ENCODE measurements at regions not wholly inside any gene's neighbourhood (a gene's known extent, or its start where the extent isn't known, plus 50 kb on each side); places are given as distances from the start of the nearest gene placed in this dataset.

- Mint-ChIP-seq H3K4me3 (ENCODE audit: unreplicated experiment) (no peak overlapping the region), H3K4me1 (ENCODE audit: unreplicated experiment) (no peaks in the 10 kb centered on the region), H3K27me3 (ENCODE audit: unreplicated experiment) (peaks cover 3% of the 10 kb centered on the region), H3K9me3 (ENCODE audit: unreplicated experiment) (no peaks in the 10 kb centered on the region), H3K27ac (ENCODE audit: unreplicated experiment) (no peak overlapping the region), H3K36me3 (ENCODE audit: low read depth, unreplicated experiment) (no peaks in the 10 kb centered on the region)
- TF ChIP-seq, protein P1, sequence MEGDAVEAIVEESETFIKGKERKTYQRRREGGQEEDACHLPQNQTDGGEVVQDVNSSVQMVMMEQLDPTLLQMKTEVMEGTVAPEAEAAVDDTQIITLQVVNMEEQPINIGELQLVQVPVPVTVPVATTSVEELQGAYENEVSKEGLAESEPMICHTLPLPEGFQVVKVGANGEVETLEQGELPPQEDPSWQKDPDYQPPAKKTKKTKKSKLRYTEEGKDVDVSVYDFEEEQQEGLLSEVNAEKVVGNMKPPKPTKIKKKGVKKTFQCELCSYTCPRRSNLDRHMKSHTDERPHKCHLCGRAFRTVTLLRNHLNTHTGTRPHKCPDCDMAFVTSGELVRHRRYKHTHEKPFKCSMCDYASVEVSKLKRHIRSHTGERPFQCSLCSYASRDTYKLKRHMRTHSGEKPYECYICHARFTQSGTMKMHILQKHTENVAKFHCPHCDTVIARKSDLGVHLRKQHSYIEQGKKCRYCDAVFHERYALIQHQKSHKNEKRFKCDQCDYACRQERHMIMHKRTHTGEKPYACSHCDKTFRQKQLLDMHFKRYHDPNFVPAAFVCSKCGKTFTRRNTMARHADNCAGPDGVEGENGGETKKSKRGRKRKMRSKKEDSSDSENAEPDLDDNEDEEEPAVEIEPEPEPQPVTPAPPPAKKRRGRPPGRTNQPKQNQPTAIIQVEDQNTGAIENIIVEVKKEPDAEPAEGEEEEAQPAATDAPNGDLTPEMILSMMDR (IDR thresholded peaks at IDR 0.05; ENCODE audit: unreplicated experiment), result no peak
- DNase-seq (ENCODE audit: low spot score), result no peak
Measured at GRCh38 chr6:155995281-155995680, 539.6 kb upstream of the NOX3 start.

DNA sequence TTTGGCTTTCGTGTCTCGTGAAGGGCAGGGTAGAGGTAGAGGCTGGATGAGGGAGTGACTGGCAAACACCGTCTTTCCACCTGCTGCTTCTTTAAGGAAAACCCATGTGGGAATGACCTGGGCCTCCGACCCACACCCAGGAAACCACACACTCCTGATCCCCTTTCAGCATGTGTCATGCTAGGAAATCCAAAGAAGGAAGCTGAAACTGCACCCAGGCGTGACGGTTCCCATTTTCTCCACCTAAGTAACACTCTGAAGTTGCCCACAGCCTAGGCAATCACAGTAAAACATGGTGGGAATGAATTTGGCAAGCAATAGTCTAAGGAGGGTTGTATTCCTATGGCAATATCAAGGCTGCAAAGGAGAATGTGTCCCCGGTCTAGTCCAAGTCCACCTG lies 538.4 kb upstream of the NOX3 start:
- Mint-ChIP-seq H3K27ac (ENCODE audit: unreplicated experiment) (no peak overlapping the region), H3K36me3 (ENCODE audit: low read depth, unreplicated experiment) (no peaks in the 10 kb centered on the region), H3K27me3 (ENCODE audit: unreplicated experiment) (peaks cover 3% of the 10 kb centered on the region), H3K4me1 (ENCODE audit: unreplicated experiment) (no peaks in the 10 kb centered on the region), H3K4me3 (ENCODE audit: unreplicated experiment) (no peak overlapping the region), H3K9me3 (ENCODE audit: unreplicated experiment) (no peaks in the 10 kb centered on the region)
- TF ChIP-seq, protein P1 (IDR thresholded peaks at IDR 0.05; ENCODE audit: unreplicated experiment), result no peak
- no peak for DNase-seq (ENCODE audit: low spot score)

DNA sequence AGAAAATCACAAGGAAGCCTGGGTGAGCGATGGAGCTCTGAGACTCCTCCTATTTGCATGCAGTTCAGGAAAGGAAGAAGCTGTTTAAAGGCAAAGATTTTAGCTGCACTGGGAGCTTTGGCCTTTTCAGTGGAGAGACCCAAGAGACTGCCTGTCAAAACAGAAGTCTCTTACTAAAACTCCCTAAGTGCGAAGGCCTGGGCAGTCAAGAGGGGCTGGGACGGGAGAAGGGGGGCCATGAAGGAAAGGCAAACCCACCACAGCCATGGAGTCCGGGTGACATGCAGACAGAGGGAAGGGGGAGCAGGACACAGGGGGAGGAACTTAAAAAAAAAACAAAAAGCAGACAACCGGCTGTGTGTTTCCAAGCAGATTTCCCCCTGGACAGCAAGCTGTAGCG lies 537.6 kb upstream of the NOX3 start:
- Mint-ChIP-seq H3K4me3 (ENCODE audit: unreplicated experiment) (no peak overlapping the region), H3K27me3 (ENCODE audit: unreplicated experiment) (peaks cover 3% of the 10 kb centered on the region), H3K36me3 (ENCODE audit: low read depth, unreplicated experiment) (no peaks in the 10 kb centered on the region), H3K27ac (ENCODE audit: unreplicated experiment) (no peak overlapping the region), H3K4me1 (ENCODE audit: unreplicated experiment) (no peaks in the 10 kb centered on the region), H3K9me3 (ENCODE audit: unreplicated experiment) (no peaks in the 10 kb centered on the region)
- TF ChIP-seq, protein P1 (IDR thresholded peaks at IDR 0.05; ENCODE audit: unreplicated experiment), result no peak
- DNase-seq (ENCODE audit: low spot score), result no peak

DNA sequence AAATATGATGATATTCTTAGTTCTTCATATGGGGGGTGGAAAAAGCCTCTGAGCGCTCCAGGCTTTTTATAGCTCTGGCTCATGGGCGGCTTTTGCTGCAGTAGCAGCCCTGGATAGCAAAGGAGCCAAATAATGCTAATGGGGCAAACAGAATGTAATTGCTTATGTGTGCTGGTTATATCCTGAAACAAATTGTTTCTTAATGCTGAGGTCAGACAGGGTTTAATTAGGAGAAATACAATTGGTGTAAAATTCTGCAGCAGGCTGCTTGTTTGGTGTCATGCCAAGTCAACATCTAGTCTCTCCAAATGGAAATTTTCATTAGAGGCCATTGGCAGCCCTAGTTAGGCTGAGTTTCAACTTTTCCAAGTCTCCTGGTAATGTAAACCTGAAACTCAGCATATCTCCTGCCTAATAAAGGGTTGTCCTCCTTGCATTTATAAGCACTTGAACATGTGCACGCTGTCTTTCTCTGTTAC lies 530.1 kb upstream of the NOX3 start:
- no peaks in the 10 kb centered on the region for H3K27me3 Mint-ChIP-seq (ENCODE audit: unreplicated experiment)

GRCh38 chr6:155980768-155981079 lies 525.1 kb upstream of the NOX3 start:
- no peak for DNase-seq (ENCODE audit: low spot score)
- Mint-ChIP-seq H3K4me1 (ENCODE audit: unreplicated experiment) (peaks cover 7% of the 10 kb centered on the region), H3K27ac (ENCODE audit: unreplicated experiment) (no peak overlapping the region), H3K4me3 (ENCODE audit: unreplicated experiment) (no peak overlapping the region), H3K27me3 (ENCODE audit: unreplicated experiment) (peaks cover 1% of the 10 kb centered on the region), H3K9me3 (ENCODE audit: unreplicated experiment) (no peaks in the 10 kb centered on the region), H3K36me3 (ENCODE audit: low read depth, unreplicated experiment) (no peaks in the 10 kb centered on the region)
- TF ChIP-seq, protein P1 (IDR thresholded peaks at IDR 0.05; ENCODE audit: unreplicated experiment), result no peak

More for the DNA sequence above, 530.1 kb upstream of the NOX3 start:
- no peak for DNase-seq (ENCODE audit: low spot score)
- Mint-ChIP-seq H3K9me3 (ENCODE audit: unreplicated experiment) (no peaks in the 10 kb centered on the region), H3K4me1 (ENCODE audit: unreplicated experiment) (no peaks in the 10 kb centered on the region), H3K36me3 (ENCODE audit: low read depth, unreplicated experiment) (no peaks in the 10 kb centered on the region), H3K4me3 (ENCODE audit: unreplicated experiment) (no peak overlapping the region), H3K27ac (ENCODE audit: unreplicated experiment) (no peak overlapping the region)
- TF ChIP-seq, protein P1 (IDR thresholded peaks at IDR 0.05; ENCODE audit: unreplicated experiment), result no peak

All from endothelial cell (in vitro differentiated cells).